Ramos (cell line): ENCODE measurements at regions not wholly inside any gene's neighbourhood (a gene's known extent, or its start where the extent isn't known, plus 50 kb on each side); places are given as distances from the start of the nearest gene placed in this dataset.
"Not testable (repeated sequence)": the region's sequence is repeated elsewhere in the genome, so short reads cannot be mapped to it uniquely, and the experiment has no call there.

ENCODE experiments used
- in situ Hi-C: fragments of 300-500 bp; cut with MboI; formaldehyde crosslinking; loops from one replicate; pipeline ENCODE4 v1.14.3; 2022; ENCODE audit warnings: low sequenced_read_pairs; ENCODE audit not compliant: unreplicated experiment

DNA sequence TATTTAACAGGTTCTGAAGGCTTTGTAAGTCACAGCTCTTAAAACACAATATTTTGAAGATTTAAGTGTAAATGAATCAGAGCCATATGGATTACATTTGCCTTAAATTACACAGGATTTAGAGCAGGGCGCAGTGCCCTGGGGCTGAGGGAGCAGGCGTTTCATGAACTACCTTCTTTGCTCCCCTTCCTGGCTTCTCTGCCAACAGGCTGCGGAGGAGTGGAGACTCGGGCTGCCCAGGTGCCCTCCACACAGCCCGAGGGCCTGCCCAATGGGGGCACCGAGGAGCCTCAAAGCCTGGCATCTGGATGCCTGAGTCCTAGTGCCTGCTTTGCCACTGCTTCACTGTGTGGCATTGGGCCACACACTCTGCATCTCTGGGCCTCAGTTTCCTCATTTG lies 90.6 kb upstream of the HAND1 start:
- in situ Hi-C loops = no loop called here

DNA sequence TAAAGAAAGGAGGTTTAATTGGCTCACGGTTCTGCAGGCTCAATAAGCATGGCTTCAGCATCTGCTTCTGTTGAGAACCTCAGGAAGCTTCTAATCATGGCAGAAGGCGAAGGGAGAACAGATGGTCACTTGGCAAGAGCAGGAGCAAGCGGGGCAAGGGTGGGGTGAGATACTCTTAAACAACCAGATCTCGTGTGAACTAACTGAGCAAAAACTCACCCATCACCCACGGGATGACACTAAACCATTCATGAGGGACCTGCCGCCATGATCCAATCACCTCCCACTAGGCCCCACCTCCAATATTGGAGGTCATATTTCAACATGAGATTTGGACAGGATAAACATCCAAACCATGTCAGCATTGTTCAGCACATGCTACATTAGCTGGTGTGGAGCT lies 89.1 kb upstream of the HAND1 start:
- in situ Hi-C loops = no loop called here

GRCh38 chr5:154566146-154566680 lies 88.2 kb upstream of the HAND1 start:
- in situ Hi-C loops = no loop called here

- in situ Hi-C loops = no loop called here
Measured at GRCh38 chr5:154565123-154565522, 87.1 kb upstream of the HAND1 start.

- in situ Hi-C loops = no loop called here
Measured at GRCh38 chr5:154562244-154562880, 84.3 kb upstream of the HAND1 start.

- in situ Hi-C loops = no loop called here
Measured at GRCh38 chr5:154559398-154560276, 81.6 kb upstream of the HAND1 start.

DNA sequence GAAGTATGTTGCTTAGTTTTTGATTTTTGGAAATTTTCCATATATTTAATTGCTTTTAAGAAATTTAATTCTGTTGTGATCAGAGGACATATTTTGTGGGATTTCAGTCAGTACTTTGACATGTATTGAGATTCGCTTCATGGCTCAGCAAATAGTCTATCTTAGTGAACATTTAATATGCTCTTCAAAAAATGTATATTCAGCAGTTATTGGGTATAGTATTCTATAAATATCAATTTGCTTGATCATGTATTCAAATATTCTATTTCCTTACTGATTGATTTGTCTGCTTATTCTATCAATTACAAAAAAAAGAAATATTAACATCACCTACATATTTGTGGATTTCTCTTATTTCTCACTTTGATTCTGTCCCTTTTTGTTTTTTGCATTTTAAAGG lies 79.5 kb upstream of the HAND1 start:
- in situ Hi-C loops = no loop called here

- in situ Hi-C loops = no loop called here
Measured at GRCh38 chr5:154547551-154547950, 69.5 kb upstream of the HAND1 start.

- in situ Hi-C loops = no loop called here
Measured at GRCh38 chr5:154546719-154547118, 68.7 kb upstream of the HAND1 start.

DNA sequence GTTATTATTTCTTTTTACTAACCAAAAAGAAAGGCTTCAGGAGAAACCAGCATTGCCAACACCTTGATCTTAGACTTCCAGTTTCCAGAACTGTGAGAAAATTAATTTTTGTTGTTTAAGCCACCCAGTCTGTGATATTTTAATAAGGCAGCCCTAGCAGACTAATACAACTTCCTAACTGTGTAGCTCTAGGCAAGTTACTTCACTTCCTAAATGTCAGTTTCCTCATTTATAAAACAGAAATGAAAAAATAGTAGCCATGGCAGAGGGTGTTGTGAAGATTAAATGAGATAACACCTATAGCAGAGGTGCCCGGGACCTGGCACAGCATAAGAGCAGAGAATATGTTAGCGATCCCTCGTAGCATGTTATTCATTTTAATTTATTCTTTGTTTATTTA lies 66.6 kb upstream of the HAND1 start:
- in situ Hi-C loops = no loop called here

DNA sequence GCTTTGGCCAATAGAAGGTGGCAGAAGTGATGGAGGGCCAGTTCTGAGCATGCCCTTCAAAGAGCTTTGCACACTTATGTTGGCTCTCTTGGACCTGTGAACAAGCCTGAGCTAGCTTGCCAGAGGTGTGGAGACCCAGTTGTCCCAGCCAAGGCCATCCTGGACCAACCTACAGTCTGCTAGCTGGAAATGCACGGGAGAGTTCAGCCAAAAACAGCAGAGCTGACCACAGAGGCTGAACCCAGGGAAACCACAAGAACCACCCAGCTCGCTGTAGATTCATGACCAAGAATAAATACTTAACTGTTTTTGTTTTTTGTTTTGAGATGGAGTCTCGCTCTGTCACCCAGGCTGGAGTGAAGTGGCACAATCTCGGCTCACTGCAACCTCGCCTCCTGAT lies 65.4 kb upstream of the HAND1 start:
- in situ Hi-C loops = no loop called here

GRCh38 chr5:154542581-154542980 lies 64.6 kb upstream of the HAND1 start:
- in situ Hi-C loops = no loop called here

GRCh38 chr5:154542000-154542399 lies 64.0 kb upstream of the HAND1 start:
- in situ Hi-C loops = no loop called here

GRCh38 chr5:154541553-154541952 lies 63.5 kb upstream of the HAND1 start:
- in situ Hi-C loops = no loop called here

GRCh38 chr5:154540600-154540999 lies 62.6 kb upstream of the HAND1 start:
- in situ Hi-C loops = no loop called here

DNA sequence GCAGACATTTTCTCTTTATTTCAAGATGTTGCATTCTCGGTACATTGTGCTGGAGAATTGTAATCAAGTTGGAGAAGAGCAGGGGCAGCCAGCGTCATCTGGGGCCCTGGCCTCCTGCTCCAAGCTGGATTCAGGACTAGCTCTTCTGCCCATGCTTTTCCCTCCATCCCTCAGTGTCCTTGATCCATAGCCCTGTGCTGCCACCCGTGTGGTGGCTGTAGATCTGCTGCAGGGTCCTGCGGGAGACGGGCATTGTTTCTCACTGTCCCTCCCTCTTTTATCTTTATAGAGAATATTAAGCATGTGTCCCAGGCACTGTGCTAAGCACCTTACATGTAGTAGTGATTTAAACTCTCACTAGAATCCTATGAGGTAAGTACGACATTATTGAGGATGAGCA lies 60.5 kb upstream of the HAND1 start:
- in situ Hi-C loops = no loop called here

- in situ Hi-C loops = not testable (repeated sequence)
Measured at GRCh38 chr5:154536439-154536838, 58.4 kb upstream of the HAND1 start.

DNA sequence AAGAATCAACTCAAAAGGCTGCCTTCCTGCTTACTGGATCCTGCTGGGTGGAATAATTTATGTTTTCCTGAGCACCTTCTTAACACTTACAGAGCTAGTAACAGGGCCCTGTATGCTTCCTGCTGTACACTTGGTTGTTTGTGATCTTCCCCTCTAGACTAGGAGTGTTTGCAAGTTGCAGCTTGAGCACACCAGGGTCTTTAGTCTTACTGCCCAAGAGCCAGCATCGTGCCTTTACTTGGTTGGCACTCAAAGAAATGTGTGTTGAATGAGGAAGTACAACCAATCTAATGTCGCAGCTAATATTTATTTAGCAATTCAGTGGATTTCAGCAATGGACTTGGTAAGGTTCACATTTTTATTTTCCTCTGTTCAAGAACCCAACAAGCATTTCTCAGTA lies 57.5 kb upstream of the HAND1 start:
- in situ Hi-C loops = no loop called here

DNA sequence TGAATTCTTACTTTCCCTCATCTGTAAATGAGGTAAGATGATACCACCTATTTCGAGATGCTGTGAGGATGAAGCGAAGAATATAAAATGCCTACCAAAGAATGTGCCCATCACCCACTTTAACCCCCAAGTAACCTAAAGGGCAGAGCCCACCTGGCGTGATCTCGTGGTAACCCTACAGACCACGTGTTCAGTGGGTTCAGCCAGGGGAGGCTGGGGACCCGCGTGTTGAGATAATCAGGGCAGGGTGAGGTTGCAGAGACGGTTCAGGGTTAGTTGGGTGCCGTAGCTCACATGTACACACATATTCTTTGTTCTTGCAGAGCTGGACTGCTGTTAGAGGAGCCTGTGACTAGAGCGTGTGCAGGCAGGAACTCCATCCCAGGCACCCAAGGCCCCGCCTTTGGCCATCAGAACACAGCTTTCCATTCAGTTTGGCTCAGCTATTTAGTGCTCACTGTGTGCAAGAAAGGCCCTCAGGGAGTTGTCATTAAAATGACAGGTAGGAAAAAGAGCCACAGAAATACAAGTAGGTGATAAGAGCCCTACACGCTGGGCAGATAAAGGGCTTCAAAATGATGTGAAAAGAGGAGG lies 56.5 kb upstream of the HAND1 start:
- in situ Hi-C loops = no loop called here

DNA sequence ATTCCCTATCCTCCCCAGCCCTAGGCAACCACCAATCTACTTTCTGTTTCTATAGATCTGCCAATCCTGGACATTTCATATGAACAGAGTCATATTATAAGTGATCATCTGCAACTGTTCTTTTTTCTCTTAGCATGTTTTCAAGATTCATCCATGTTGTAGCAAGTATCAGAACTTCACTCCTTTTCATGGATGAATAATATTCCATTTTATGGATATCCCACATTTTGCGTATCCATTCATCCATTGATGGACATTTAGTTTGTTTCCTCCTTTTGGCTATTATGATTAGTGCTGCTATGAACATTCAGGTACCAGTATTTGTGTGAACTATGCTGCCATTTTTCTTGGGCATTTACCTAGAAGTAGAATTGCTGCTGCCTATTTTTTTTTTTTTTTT lies 51.3 kb upstream of the HAND1 start:
- in situ Hi-C loops = no loop called here

DNA sequence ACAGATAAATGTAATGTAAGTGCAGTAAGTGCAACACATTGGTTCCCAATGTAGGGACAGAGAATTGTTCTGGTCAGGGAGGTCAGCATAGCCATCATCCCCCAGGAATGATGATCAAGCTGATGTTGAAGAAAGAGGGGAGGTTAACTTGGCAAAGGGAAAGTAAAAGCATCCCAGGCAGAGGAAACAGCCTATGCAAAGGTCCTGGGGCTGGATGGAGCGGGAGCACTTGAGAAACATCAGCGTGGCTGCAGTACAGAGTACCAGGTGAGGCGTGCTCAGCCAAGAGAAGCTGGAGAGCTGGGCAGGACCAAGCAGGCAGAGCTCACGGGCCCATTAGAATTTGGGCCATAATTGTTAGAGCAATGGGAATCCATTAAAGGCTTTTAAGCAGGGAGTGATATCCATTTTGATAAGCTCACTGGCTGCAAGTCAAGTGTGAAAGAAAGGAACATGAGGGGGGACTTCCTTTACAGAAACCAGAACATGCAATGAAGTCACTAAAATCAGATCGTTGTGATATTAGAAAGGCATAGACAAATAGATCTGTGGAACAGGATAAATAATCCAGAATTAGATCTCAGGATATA lies 50.1 kb upstream of the HAND1 start:
- in situ Hi-C loops = no loop called here
